ENCODE measurements at regions not wholly inside any gene's neighbourhood (a gene's known extent, or its start where the extent isn't known, plus 50 kb on each side); places are given as distances from the start of the nearest gene placed in this dataset.

DNA sequence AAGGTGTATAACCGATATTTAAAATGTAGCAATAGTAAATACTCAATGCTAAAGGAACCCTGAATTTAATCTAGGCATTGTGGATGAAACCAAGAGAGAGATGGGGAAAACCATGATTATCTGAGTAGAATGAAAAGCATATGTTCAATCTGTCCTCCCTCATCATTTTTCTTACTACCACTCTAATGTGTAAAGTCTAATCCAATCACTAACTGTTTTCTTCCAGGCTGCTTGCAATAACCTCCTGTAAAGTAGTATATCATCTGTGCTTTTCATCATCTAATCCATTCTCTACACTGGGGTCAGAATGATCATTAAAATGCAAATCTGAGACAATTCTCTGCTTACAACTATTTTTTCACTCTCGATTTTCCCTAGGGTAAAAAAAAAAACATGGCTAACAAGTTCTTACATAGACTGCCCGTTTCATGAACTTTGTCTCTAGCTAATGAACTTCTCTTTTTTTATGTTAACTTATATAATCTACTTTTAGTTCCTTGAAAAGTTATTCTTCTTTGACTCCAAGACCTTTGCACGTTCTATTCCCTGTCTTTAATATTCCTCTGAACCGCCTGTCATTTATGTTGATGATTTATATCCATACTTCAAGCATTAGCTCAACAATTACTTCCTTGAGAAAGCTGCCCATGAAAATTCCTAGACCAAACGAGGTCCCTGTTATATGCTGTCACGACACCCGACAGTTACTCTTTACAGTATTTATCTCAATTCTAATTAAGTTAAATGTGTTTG, 94.7 kb upstream of the SLC8A1 start:
- H3K4me3 Mint-ChIP-seq = no peak overlapping the region
- no peaks in the 10 kb centered on the region for H3K36me3 Mint-ChIP-seq
- H3K4me1 Mint-ChIP-seq = no peaks in the 10 kb centered on the region
- H3K9me3 Mint-ChIP-seq = peaks cover 0 to 19% (median 4%) of the 10 kb centered on the region in 6 donors
- H3K27me3 Mint-ChIP-seq (ENCODE audit: low read depth in 3 of 3) = no peaks in the 10 kb centered on the region
- H3K27ac Mint-ChIP-seq = no peak overlapping the region
- no peak for DNase-seq

GRCh38 chr2:40548521-40548920, 96.6 kb upstream of the SLC8A1 start:
- no peaks in the 10 kb centered on the region for H3K4me1 Mint-ChIP-seq
- no peak overlapping the region for H3K4me3 Mint-ChIP-seq
- H3K36me3 Mint-ChIP-seq = no peaks in the 10 kb centered on the region
- no peak overlapping the region for H3K27ac Mint-ChIP-seq
- peaks cover 0 to 15% (median 3%) of the 10 kb centered on the region in 6 donors for H3K9me3 Mint-ChIP-seq
- H3K27me3 Mint-ChIP-seq (ENCODE audit: low read depth in 3 of 3) = no peaks in the 10 kb centered on the region
- no peak for DNase-seq

DNA sequence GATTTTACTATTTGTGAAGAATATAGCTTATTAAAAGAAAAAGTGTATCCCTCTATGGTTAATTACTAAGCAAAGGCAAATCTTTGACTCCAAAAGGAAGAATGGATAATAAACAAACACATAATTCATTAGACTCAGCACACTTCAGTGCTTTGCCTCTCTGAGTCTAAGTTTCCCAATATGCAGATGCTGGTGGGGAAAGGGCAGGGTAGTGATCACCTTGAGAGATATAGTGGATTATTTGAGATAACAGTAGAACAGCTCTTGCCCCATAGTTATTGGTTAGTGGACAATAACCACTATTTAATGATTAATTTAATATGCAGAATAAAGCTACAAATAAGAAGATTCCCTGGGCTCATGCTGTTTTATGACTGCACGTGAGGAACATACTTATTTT, 98.2 kb upstream of the SLC8A1 start:
- no peaks in the 10 kb centered on the region for H3K4me1 Mint-ChIP-seq
- H3K27me3 Mint-ChIP-seq (ENCODE audit: low read depth in 3 of 3) = no peaks in the 10 kb centered on the region
- no peak overlapping the region for H3K4me3 Mint-ChIP-seq
- no peak for DNase-seq
- no peaks in the 10 kb centered on the region for H3K36me3 Mint-ChIP-seq
- H3K27ac Mint-ChIP-seq = no peak overlapping the region
- H3K9me3 Mint-ChIP-seq = peaks cover 0 to 8% (median 3%) of the 10 kb centered on the region in 6 donors

GRCh38 chr2:40551081-40551480, 99.2 kb upstream of the SLC8A1 start:
- H3K36me3 Mint-ChIP-seq = no peaks in the 10 kb centered on the region
- DNase-seq = no peak
- H3K27me3 Mint-ChIP-seq (ENCODE audit: low read depth in 3 of 3) = no peaks in the 10 kb centered on the region
- H3K4me3 Mint-ChIP-seq = no peak overlapping the region
- no peaks in the 10 kb centered on the region for H3K4me1 Mint-ChIP-seq
- no peak overlapping the region for H3K27ac Mint-ChIP-seq
- H3K9me3 Mint-ChIP-seq = peaks cover 0 to 8% (median 3%) of the 10 kb centered on the region in 6 donors

- H3K36me3 Mint-ChIP-seq = no peaks in the 10 kb centered on the region
- no peak overlapping the region for H3K27ac Mint-ChIP-seq
- no peak overlapping the region for H3K4me3 Mint-ChIP-seq
- H3K9me3 Mint-ChIP-seq = peaks cover 0 to 2% (median under 1%) of the 10 kb centered on the region in 6 donors
- no peak for DNase-seq
- no peaks in the 10 kb centered on the region for H3K27me3 Mint-ChIP-seq (ENCODE audit: low read depth in 3 of 3)
- no peaks in the 10 kb centered on the region for H3K4me1 Mint-ChIP-seq
Measured at GRCh38 chr2:40554665-40555294, 102.9 kb upstream of the SLC8A1 start.

DNA sequence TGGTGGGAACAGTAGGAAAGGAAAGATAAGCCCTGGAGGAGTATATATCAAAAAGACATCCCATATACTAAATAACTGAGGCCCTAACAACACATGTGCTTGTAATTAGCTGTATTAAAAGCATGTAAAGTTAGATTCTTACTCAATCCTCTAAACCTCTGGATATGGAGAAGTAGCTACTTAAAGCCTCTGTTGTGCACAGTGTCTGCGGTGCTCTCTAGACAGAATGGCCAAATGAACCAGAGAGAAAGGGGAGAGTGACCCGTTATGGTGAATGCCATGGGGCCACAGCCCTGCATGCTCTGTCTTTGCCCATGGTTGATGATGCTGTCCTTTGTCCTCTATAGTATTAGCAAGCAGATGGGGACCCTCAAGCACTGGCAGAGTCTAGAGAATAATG, 104.4 kb upstream of the SLC8A1 start:
- H3K36me3 Mint-ChIP-seq = no peaks in the 10 kb centered on the region
- no peak for DNase-seq
- no peaks in the 10 kb centered on the region for H3K27me3 Mint-ChIP-seq (ENCODE audit: low read depth in 3 of 3)
- H3K27ac Mint-ChIP-seq = no peak overlapping the region
- peaks cover 0 to 5% (median 2%) of the 10 kb centered on the region in 6 donors for H3K9me3 Mint-ChIP-seq
- no peaks in the 10 kb centered on the region for H3K4me1 Mint-ChIP-seq
- H3K4me3 Mint-ChIP-seq = no peak overlapping the region

DNA sequence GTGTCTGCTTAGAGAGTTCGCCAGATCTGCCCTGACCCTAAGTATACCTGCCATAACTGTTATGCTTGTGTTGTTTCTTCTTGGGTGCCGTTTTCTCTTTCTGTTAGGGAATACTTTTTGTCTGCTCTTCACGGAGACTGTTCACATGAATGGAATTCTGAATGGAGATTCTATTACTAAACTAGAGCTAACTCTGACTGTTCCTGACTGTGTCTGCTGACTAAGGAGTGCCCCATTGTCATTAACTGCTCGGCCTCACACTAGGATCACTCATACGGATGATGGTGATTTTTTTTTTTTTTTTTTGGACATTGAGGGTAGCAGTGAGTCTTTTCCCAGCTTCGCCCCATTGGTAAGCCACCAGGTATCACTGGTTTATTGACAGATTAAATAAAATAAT, 104.8 kb upstream of the SLC8A1 start:
- H3K4me3 Mint-ChIP-seq = no peak overlapping the region
- no peaks in the 10 kb centered on the region for H3K36me3 Mint-ChIP-seq

DNA sequence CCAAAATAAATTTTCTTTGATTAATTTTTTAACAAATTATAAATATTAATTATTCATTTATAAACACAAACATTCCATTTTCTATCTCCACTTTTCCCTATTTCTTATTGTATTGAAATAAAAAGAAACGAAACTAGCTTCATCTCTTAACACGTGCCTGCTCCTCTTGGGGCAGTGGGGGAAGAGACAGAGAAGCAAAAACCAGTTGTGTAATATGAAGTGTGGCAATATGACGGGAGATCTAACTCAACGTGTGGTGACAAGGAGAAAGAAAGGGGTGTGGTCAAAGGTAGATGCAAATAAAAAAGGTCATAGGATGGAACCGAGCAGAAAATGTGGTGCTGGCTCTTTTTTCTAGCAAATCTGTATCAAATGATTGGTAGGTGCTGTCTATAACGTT, 106.9 kb upstream of the SLC8A1 start:
- no peaks in the 10 kb centered on the region for H3K4me1 Mint-ChIP-seq
- no peaks in the 10 kb centered on the region for H3K27me3 Mint-ChIP-seq (ENCODE audit: low read depth in 3 of 3)
- H3K9me3 Mint-ChIP-seq = peaks cover 0 to 5% (median 3%) of the 10 kb centered on the region in 6 donors
- H3K27ac Mint-ChIP-seq = no peak overlapping the region
- DNase-seq = no peak
- H3K4me3 Mint-ChIP-seq = no peak overlapping the region
- no peaks in the 10 kb centered on the region for H3K36me3 Mint-ChIP-seq

More for the DNA sequence above, 104.8 kb upstream of the SLC8A1 start:
- no peak overlapping the region for H3K27ac Mint-ChIP-seq
- no peaks in the 10 kb centered on the region for H3K4me1 Mint-ChIP-seq
- no peak for DNase-seq
- H3K9me3 Mint-ChIP-seq = peaks cover 0 to 5% (median 2%) of the 10 kb centered on the region in 6 donors
- no peaks in the 10 kb centered on the region for H3K27me3 Mint-ChIP-seq (ENCODE audit: low read depth in 3 of 3)

DNA sequence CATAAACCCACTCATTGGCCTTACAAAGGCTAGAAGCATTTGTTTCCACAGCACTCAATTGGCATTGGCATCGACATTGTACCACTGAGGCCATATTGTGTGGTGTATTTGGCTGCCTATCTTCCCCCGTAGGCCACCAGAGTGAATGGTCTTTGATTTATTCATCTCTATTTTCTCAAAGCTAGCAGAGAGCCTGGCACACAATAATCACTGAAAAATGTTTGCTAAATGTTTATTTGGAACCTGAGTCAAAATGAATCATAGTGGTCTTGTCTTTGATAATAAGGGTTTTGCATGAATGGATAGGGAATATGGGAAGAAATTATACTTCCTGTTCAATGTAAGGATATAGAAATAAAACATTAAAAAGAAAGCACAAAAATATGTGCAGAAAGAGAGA, 107.3 kb upstream of the SLC8A1 start:
- Mint-ChIP-seq H3K27me3 (ENCODE audit: low read depth in 3 of 3) (no peaks in the 10 kb centered on the region), H3K4me3 (no peak overlapping the region), H3K36me3 (no peaks in the 10 kb centered on the region), H3K4me1 (no peaks in the 10 kb centered on the region), H3K27ac (no peak overlapping the region), H3K9me3 (peaks cover 0 to 5% (median 3%) of the 10 kb centered on the region in 6 donors)
- DNase-seq = no peak

GRCh38 chr2:40564184-40564583, 112.3 kb upstream of the SLC8A1 start:
- Mint-ChIP-seq H3K4me3 (no peak overlapping the region), H3K27me3 (ENCODE audit: low read depth in 3 of 3) (no peaks in the 10 kb centered on the region), H3K9me3 (peaks cover 0 to 5% (median 2%) of the 10 kb centered on the region in 6 donors), H3K4me1 (no peaks in the 10 kb centered on the region), H3K36me3 (no peaks in the 10 kb centered on the region), H3K27ac (no peak overlapping the region)
- no peak for DNase-seq

GRCh38 chr2:40579247-40579646, 127.4 kb upstream of the SLC8A1 start:
- no peak overlapping the region for H3K27ac Mint-ChIP-seq
- no peaks in the 10 kb centered on the region for H3K4me1 Mint-ChIP-seq
- H3K4me3 Mint-ChIP-seq = no peak overlapping the region
- peaks cover 2 to 21% (median 6%) of the 10 kb centered on the region in 6 donors for H3K9me3 Mint-ChIP-seq
- DNase-seq = no peak
- peaks cover 0 to 3% (median 0%) of the 10 kb centered on the region in 3 donors for H3K36me3 Mint-ChIP-seq
- no peaks in the 10 kb centered on the region for H3K27me3 Mint-ChIP-seq (ENCODE audit: low read depth in 3 of 3)

GRCh38 chr2:40584432-40584831, 132.5 kb upstream of the SLC8A1 start:
- Mint-ChIP-seq H3K4me3 (no peak overlapping the region), H3K4me1 (no peaks in the 10 kb centered on the region), H3K9me3 (peaks cover 0 to 13% (median 3%) of the 10 kb centered on the region in 6 donors), H3K36me3 (peaks cover 0 to 3% (median 0%) of the 10 kb centered on the region in 3 donors), H3K27ac (no peak overlapping the region), H3K27me3 (ENCODE audit: low read depth in 3 of 3) (no peaks in the 10 kb centered on the region)
- DNase-seq = no peak

- Mint-ChIP-seq H3K4me1 (no peaks in the 10 kb centered on the region), H3K4me3 (no peak overlapping the region), H3K36me3 (no peaks in the 10 kb centered on the region), H3K9me3 (peaks cover 0 to 11% (median 6%) of the 10 kb centered on the region in 6 donors), H3K27ac (no peak overlapping the region), H3K27me3 (ENCODE audit: low read depth in 3 of 3) (no peaks in the 10 kb centered on the region)
- DNase-seq = no peak
Measured at GRCh38 chr2:40591774-40592173, 139.9 kb upstream of the SLC8A1 start.

DNA sequence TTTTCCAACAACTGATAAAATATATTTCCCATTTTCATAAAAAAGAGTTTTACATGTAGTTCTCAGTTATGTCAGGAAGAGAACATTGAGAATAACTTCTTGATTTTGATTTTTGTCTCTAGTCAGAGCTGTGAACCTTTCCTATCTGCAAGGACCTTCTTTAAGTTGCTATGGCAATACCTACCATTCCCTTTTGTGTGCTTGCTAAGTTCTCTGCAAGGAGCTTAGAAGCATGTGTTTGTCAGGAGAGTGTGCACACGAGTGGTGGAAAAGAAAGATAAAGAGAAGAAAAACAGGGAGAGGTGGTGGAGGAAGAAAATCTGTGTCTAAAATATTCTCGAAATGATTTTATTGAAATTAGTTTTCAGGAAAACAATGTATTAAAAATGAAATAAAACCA, 140.3 kb upstream of the SLC8A1 start:
- H3K4me1 Mint-ChIP-seq = no peaks in the 10 kb centered on the region
- no peaks in the 10 kb centered on the region for H3K36me3 Mint-ChIP-seq
- H3K4me3 Mint-ChIP-seq = no peak overlapping the region
- H3K9me3 Mint-ChIP-seq = peaks cover 0 to 11% (median 7%) of the 10 kb centered on the region in 6 donors
- no peak overlapping the region for H3K27ac Mint-ChIP-seq
- H3K27me3 Mint-ChIP-seq (ENCODE audit: low read depth in 3 of 3) = no peaks in the 10 kb centered on the region
- no peak for DNase-seq

Data from immature natural killer cell (primary cell).